Parathyroid adenoma (tissue), 2 donors: ENCODE measurements at regions not wholly inside any gene's neighbourhood (a gene's known extent, or its start where the extent isn't known, plus 50 kb on each side); places are given as distances from the start of the nearest gene placed in this dataset.

Experiments used
- H2AFZ ChIP-seq: fragments of 300-600 bp; sonication (generic); one replicate; pipeline ENCODE4 v1.7.0; 2017; ENCODE audit warnings: antibody characterized with exemption, mild to moderate bottlenecking
- H3K27ac ChIP-seq: fragments of 300-600 bp; sonication (generic); one replicate; pipeline ENCODE4 v1.7.0; 2017
- H3K27me3 ChIP-seq: fragments of 300-600 bp; sonication (generic); one replicate; pipeline ENCODE4 v1.7.0; 2017; ENCODE audit warnings: low read length; ENCODE audit not compliant: control insufficient read depth, insufficient read depth
- H3K36me3 ChIP-seq: fragments of 300-600 bp; sonication (generic); one replicate; pipeline ENCODE4 v1.7.0; 2017; ENCODE audit warnings: low read length; ENCODE audit not compliant: control insufficient read depth, insufficient read depth
- H3K4me1 ChIP-seq: fragments of 300-600 bp; sonication (generic); one replicate; pipeline ENCODE4 v1.7.0; 2017; ENCODE audit warnings: control low read depth
- H3K4me2 ChIP-seq: fragments of 300-600 bp; sonication (generic); one replicate; pipeline ENCODE4 v1.7.0; 2017; ENCODE audit warnings: low read length
- H3K4me3 ChIP-seq: fragments of 300-600 bp; sonication (generic); one replicate; pipeline ENCODE4 v1.7.0; 2017; ENCODE audit warnings: low read depth, low read length
- H3K79me2 ChIP-seq: fragments of 300-600 bp; sonication (generic); one replicate; pipeline ENCODE4 v1.7.0; 2017; ENCODE audit warnings: control low read depth
- H3K9ac ChIP-seq: fragments of 300-600 bp; sonication (generic); one replicate; pipeline ENCODE4 v1.7.0; 2017; ENCODE audit warnings: mild to moderate bottlenecking
- H3K9me3 ChIP-seq: fragments of 300-600 bp; sonication (generic); one replicate; pipeline ENCODE4 v1.7.0; 2017; ENCODE audit warnings: low read length; ENCODE audit not compliant: control insufficient read depth
- TF ChIP-seq, protein P1 (sequence below): fragments of 300-600 bp; sonication (generic); IDR thresholded peaks from one replicate; pipeline ENCODE4 v1.7.0; 2017; ENCODE audit warnings: antibody characterized with exemption, mild to moderate bottlenecking
- donor health status: primary hyperparathyroidism.

DNA sequence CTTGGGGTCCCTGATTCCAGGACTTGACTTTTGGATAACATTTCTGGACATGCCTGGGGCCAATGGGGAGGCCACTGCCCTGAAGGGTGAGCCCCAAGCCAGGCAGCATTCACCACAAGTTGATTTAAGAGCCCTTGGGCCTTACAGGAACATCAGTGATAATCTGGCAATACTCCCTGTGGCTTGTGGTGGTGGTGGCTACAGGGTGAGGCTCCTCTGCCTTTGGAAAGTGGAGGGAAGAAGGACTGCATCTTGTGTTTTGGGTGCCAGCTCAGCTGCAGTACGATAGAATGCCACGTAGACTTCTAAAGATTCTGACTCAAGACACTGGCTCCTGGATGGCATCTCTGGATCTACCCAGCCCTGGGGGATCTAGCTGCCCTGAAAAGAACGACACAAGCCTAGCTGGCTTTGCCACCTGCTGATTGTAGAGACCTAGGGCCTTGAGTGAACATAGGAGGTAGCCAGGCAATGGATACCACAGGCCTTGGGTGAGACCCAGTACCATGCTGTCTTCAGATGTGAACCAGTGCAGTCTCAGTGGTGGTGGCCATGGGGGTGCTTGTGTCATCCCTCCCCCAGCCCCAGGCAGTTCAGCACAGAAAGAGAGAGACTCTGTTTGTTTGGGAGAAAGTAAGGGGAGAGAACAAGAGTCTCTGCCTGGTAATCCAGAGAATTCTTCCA lies 79.0 kb upstream of the DAP start:
- H3K4me2 ChIP-seq: no peak overlapping the region
- H3K27me3 ChIP-seq: no peaks in the 10 kb centered on the region
- H3K4me1 ChIP-seq: peaks cover 3% of the 10 kb centered on the region
- H3K4me3 ChIP-seq: no peak overlapping the region
- TF ChIP-seq, protein P1, sequence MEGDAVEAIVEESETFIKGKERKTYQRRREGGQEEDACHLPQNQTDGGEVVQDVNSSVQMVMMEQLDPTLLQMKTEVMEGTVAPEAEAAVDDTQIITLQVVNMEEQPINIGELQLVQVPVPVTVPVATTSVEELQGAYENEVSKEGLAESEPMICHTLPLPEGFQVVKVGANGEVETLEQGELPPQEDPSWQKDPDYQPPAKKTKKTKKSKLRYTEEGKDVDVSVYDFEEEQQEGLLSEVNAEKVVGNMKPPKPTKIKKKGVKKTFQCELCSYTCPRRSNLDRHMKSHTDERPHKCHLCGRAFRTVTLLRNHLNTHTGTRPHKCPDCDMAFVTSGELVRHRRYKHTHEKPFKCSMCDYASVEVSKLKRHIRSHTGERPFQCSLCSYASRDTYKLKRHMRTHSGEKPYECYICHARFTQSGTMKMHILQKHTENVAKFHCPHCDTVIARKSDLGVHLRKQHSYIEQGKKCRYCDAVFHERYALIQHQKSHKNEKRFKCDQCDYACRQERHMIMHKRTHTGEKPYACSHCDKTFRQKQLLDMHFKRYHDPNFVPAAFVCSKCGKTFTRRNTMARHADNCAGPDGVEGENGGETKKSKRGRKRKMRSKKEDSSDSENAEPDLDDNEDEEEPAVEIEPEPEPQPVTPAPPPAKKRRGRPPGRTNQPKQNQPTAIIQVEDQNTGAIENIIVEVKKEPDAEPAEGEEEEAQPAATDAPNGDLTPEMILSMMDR: no peak
- H3K79me2 ChIP-seq: no peaks in the 10 kb centered on the region
- no peak overlapping the region for H2AFZ ChIP-seq
- H3K36me3 ChIP-seq: no peaks in the 10 kb centered on the region
- no peak overlapping the region for H3K9ac ChIP-seq
- no peaks in the 10 kb centered on the region for H3K9me3 ChIP-seq
- H3K27ac ChIP-seq: no peak overlapping the region

DNA sequence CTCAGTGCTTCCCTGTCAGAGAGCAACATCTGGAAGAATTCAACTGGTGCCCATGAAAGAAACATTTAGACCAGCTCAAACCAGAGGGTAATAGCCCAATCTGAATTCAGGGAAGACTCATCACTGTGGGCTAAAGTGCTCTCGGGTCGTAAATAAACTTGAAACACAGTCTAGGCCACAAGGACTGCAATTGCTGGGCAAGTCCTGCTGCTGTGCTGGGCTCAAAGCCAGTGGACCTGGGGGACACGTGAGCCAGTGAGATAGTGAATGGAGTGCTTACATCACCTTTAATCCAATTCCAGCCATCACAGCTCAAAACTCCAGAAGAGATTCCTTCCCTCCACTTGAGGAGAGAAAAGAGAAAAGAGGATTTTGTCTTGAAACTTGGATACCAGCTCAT lies 78.1 kb upstream of the DAP start:
- Histone ChIP-seq H3K4me1 (peaks cover 3% of the 10 kb centered on the region), H3K9ac (no peak overlapping the region), H2AFZ (no peak overlapping the region), H3K27ac (no peak overlapping the region), H3K4me2 (no peak overlapping the region), H3K4me3 (no peak overlapping the region), H3K9me3 (no peaks in the 10 kb centered on the region), H3K79me2 (no peaks in the 10 kb centered on the region), H3K36me3 (no peaks in the 10 kb centered on the region), H3K27me3 (no peaks in the 10 kb centered on the region)
- TF ChIP-seq, protein P1: no peak

DNA sequence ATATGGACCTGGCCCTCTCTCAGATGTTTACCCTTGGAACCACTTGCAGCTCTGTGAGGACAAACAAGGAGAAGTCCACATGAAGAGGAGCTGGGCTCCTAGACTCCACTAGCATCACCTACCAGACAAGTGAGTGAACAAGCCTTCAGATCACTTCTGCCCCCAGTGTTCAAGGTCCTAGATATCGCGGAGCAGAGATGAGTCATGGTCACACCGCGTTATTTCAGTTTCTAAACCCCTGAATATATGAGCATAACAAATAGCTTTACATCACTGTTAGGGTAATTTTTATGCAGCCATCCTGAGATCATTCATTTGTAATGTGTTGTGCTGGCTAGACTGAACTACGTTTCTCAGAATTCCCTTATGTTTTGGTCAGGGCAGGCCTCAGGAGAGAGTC lies 77.0 kb upstream of the DAP start:
- no peak overlapping the region for H3K4me2 ChIP-seq
- no peak overlapping the region for H3K27ac ChIP-seq
- H3K27me3 ChIP-seq: no peaks in the 10 kb centered on the region
- TF ChIP-seq, protein P1: no peak
- peaks cover 3% of the 10 kb centered on the region for H3K4me1 ChIP-seq
- no peaks in the 10 kb centered on the region for H3K36me3 ChIP-seq
- H3K4me3 ChIP-seq: no peak overlapping the region
- H3K79me2 ChIP-seq: no peaks in the 10 kb centered on the region
- H3K9me3 ChIP-seq: no peaks in the 10 kb centered on the region
- H2AFZ ChIP-seq: no peak overlapping the region
- no peak overlapping the region for H3K9ac ChIP-seq

DNA sequence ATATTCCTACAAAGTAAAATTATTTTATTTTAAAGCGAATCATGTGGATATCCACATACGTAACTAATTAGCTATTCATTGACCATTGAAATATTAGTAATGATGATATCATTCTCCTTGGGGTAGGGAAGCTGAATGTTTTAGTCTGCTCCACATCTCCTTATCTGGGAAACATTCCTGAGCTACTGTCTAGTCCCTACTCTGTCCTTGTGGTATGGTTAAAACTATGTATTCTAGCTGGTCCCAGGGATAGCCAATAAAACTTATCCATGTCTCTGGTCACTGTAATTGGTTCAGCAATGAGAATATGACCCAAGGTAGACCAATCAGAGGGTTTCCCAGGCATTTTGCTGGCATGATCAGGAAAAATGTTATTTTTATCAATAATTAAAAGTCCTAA lies 76.0 kb upstream of the DAP start:
- H3K36me3 ChIP-seq: no peaks in the 10 kb centered on the region
- no peak overlapping the region for H3K9ac ChIP-seq
- no peaks in the 10 kb centered on the region for H3K27me3 ChIP-seq
- H3K27ac ChIP-seq: no peak overlapping the region
- no peak overlapping the region for H2AFZ ChIP-seq
- no peak overlapping the region for H3K4me3 ChIP-seq
- TF ChIP-seq, protein P1: no peak
- no peak overlapping the region for H3K4me2 ChIP-seq
- peaks cover 3% of the 10 kb centered on the region for H3K4me1 ChIP-seq
- H3K79me2 ChIP-seq: no peaks in the 10 kb centered on the region
- H3K9me3 ChIP-seq: no peaks in the 10 kb centered on the region

DNA sequence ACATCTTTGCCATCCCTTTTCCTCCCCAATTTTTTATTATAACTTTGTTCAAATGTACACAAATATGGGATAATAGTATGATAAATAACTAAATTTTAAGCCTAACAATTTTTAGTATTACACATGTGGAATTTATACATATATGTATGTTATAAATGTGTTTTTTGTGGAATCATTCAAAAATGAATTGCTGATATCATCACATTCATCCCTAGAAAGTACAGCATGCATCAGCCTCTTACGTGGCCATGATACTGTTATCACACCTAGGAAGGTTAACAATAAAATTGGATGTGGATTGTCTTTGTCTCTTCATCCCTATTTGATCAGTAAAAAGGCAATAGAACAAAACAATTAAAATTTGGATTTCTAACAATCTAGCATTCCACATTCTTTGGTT lies 73.7 kb upstream of the DAP start:
- no peak overlapping the region for H3K9ac ChIP-seq
- no peaks in the 10 kb centered on the region for H3K79me2 ChIP-seq
- H3K27ac ChIP-seq: no peak overlapping the region
- no peaks in the 10 kb centered on the region for H3K36me3 ChIP-seq
- H3K4me3 ChIP-seq: no peak overlapping the region
- H2AFZ ChIP-seq: no peak overlapping the region
- H3K9me3 ChIP-seq: no peaks in the 10 kb centered on the region
- TF ChIP-seq, protein P1: no peak
- peaks cover 3% of the 10 kb centered on the region for H3K4me1 ChIP-seq
- no peaks in the 10 kb centered on the region for H3K27me3 ChIP-seq
- no peak overlapping the region for H3K4me2 ChIP-seq
